NCI-H1048 (cell line): ENCODE measurements at regions not wholly inside any gene's neighbourhood (a gene's known extent, or its start where the extent isn't known, plus 50 kb on each side); places are given as distances from the start of the nearest gene placed in this dataset.

Experiments used
- DNase-seq: peaks from one replicate; lab custom pipeline; 2025; lab: John Stamatoyannopoulos, UW

GRCh38 chr4:18566970-18567799 lies 545.6 kb upstream of the LCORL start:
- DNase-seq = no peak

GRCh38 chr4:18559492-18559891 lies 537.9 kb upstream of the LCORL start:
- no peak for DNase-seq

- DNase-seq = no peak
Observed at GRCh38 chr4:18556402-18556801, 534.8 kb upstream of the LCORL start.

GRCh38 chr4:18540349-18540748 lies 518.8 kb upstream of the LCORL start:
- no peak for DNase-seq

GRCh38 chr4:18538121-18538520 lies 516.6 kb upstream of the LCORL start:
- no peak for DNase-seq

- no peak for DNase-seq
Observed at GRCh38 chr4:18536428-18536827, 514.9 kb upstream of the LCORL start.

- DNase-seq = no peak
Observed at GRCh38 chr4:18535948-18536347, 514.4 kb upstream of the LCORL start.

GRCh38 chr4:18533262-18533775 lies 511.8 kb upstream of the LCORL start:
- DNase-seq = no peak

- no peak for DNase-seq
Observed at GRCh38 chr4:18531731-18532130, 510.2 kb upstream of the LCORL start.

GRCh38 chr4:18529482-18529881 lies 507.9 kb upstream of the LCORL start:
- DNase-seq = no peak

GRCh38 chr4:18524667-18525066 lies 503.1 kb upstream of the LCORL start:
- no peak for DNase-seq

- DNase-seq = no peak
Observed at GRCh38 chr4:18518098-18518497, 496.5 kb upstream of the LCORL start.

- no peak for DNase-seq
Observed at GRCh38 chr4:18513861-18514260, 492.3 kb upstream of the LCORL start.

- no peak for DNase-seq
Observed at GRCh38 chr4:18512718-18513117, 491.2 kb upstream of the LCORL start.

- DNase-seq = no peak
Observed at GRCh38 chr4:18511727-18512126, 490.2 kb upstream of the LCORL start.

GRCh38 chr4:18508786-18509185 lies 487.2 kb upstream of the LCORL start:
- DNase-seq = peak; percentile 62

GRCh38 chr4:18480928-18481327 lies 459.4 kb upstream of the LCORL start:
- DNase-seq = no peak

GRCh38 chr4:18480342-18480741 lies 458.8 kb upstream of the LCORL start:
- no peak for DNase-seq

GRCh38 chr4:18479825-18480224 lies 458.3 kb upstream of the LCORL start:
- no peak for DNase-seq

GRCh38 chr4:18463987-18464559 lies 442.5 kb upstream of the LCORL start:
- no peak for DNase-seq

- no peak for DNase-seq
Observed at GRCh38 chr4:18458465-18458864, 436.9 kb upstream of the LCORL start.

GRCh38 chr4:18454349-18454748 lies 432.8 kb upstream of the LCORL start:
- no peak for DNase-seq

- DNase-seq = no peak
Observed at GRCh38 chr4:18445110-18445509, 423.6 kb upstream of the LCORL start.

- no peak for DNase-seq
Observed at GRCh38 chr4:18444206-18444605, 422.7 kb upstream of the LCORL start.
